ENCODE measurements at regions not wholly inside any gene's neighbourhood (a gene's known extent, or its start where the extent isn't known, plus 50 kb on each side); places are given as distances from the start of the nearest gene placed in this dataset.

GRCh38 chr9:108333530-108333983 is 522.2 kb downstream of the ACTL7B start:
- TF ChIP-seq CTCF (IDR thresholded peaks at IDR 0.05; ENCODE audit: insufficient read depth, low read depth, low read length) = no peak
- no peak for TF ChIP-seq EZH2 (IDR thresholded peaks at IDR 0.05; ENCODE audit: insufficient read depth, low read length)

All from astrocyte (in vitro differentiated cells and primary cell).